Astrocyte (in vitro differentiated cells and primary cell): ENCODE measurements at regions not wholly inside any gene's neighbourhood (a gene's known extent, or its start where the extent isn't known, plus 50 kb on each side); places are given as distances from the start of the nearest gene placed in this dataset.

Experiments used
- CTCF ChIP-seq: IDR thresholded peaks from 2 replicates; pipeline ENCODE4 v1.5.1; 2011; ENCODE audit warnings: low read depth, mild to moderate bottlenecking, inconsistent platforms, low read length, moderate library complexity; ENCODE audit not compliant: insufficient read depth
- EZH2 ChIP-seq: IDR thresholded peaks from 2 replicates; pipeline ENCODE4 v1.6.1; 2012; ENCODE audit warnings: mild to moderate bottlenecking, low read length, inconsistent platforms; ENCODE audit not compliant: insufficient read depth

- TF ChIP-seq CTCF, result no peak
- TF ChIP-seq EZH2, result no peak
Measured at GRCh38 chr1:48068206-48068605, 71.0 kb upstream of the TRABD2B start.
